GM23338 (cell line): ENCODE measurements at regions not wholly inside any gene's neighbourhood (a gene's known extent, or its start where the extent isn't known, plus 50 kb on each side); places are given as distances from the start of the nearest gene placed in this dataset.

Experiments used
- ATAC-seq: fragments of 200-7000 bp; cut with Tn5 transposase; 3 replicates; pipeline ENCODE4 v1.9.1; 2020
- DNase-seq: peaks from one replicate; pipeline ENCODE4 v3.0.0-alpha.2; 2015; ENCODE audit warnings: low spot score
- H2AFZ ChIP-seq: fragments of 200-600 bp; sonication (generic); 2 replicates; pipeline ENCODE4 v1.8.0; 2016; ENCODE audit warnings: antibody characterized with exemption, mild to moderate bottlenecking, moderate library complexity
- H3F3A ChIP-seq: fragments of 200-600 bp; sonication (generic); replicated peaks from 2 replicates; pipeline ENCODE4 v1.8.0; 2017; ENCODE audit warnings: antibody characterized with exemption, mixed run types, low read depth
- H3K27ac ChIP-seq: fragments of 200-600 bp; sonication (generic); 2 replicates; pipeline ENCODE4 v1.6.1; 2016; ENCODE audit warnings: low read depth
- H3K27me3 ChIP-seq: fragments of 200-600 bp; sonication (generic); 2 replicates; pipeline ENCODE4 v1.8.0; 2016; ENCODE audit warnings: mild to moderate bottlenecking, mixed run types, moderate library complexity; ENCODE audit not compliant: insufficient read depth
- H3K36me3 ChIP-seq: fragments of 200-600 bp; sonication (generic); 2 replicates; pipeline ENCODE4 v1.8.0; 2016; ENCODE audit warnings: mild to moderate bottlenecking; ENCODE audit not compliant: insufficient read depth
- H3K4me1 ChIP-seq: fragments of 200-600 bp; sonication (generic); 2 replicates; pipeline ENCODE4 v1.8.0; 2016; ENCODE audit warnings: mild to moderate bottlenecking, moderate library complexity; ENCODE audit not compliant: insufficient read depth
- H3K4me2 ChIP-seq: fragments of 200-600 bp; sonication (generic); 2 replicates; pipeline ENCODE4 v1.7.1; 2017; ENCODE audit warnings: mixed run types
- H3K4me3 ChIP-seq: fragments of 200-600 bp; sonication (generic); 2 replicates; pipeline ENCODE4 v1.6.1; 2016; ENCODE audit warnings: mixed run types
- H3K79me2 ChIP-seq: fragments of 200-600 bp; sonication (generic); replicated peaks from 2 replicates; pipeline ENCODE4 v1.8.0; 2017; ENCODE audit warnings: mild to moderate bottlenecking; ENCODE audit not compliant: insufficient read depth
- H3K9me2 ChIP-seq: fragments of 200-600 bp; sonication (generic); 2 replicates; pipeline ENCODE4 v1.8.0; 2017; ENCODE audit not compliant: insufficient read depth
- H4K20me1 ChIP-seq: fragments of 200-600 bp; sonication (generic); replicated peaks from 2 replicates; pipeline ENCODE4 v1.8.0; 2017; ENCODE audit warnings: mild to moderate bottlenecking; ENCODE audit not compliant: insufficient read depth
- H3K27ac Mint-ChIP-seq: 2 replicates; pipeline ENCODE4 v1.8.0; 2020; ENCODE audit warnings: inconsistent platforms, mild to moderate bottlenecking, moderate library complexity, mixed read lengths
- H3K27me3 Mint-ChIP-seq: 3 replicates; pipeline ENCODE4 v1.8.0; 2022; ENCODE audit warnings: low read depth, mild to moderate bottlenecking, moderate library complexity, mixed read lengths, inconsistent platforms; ENCODE audit not compliant: insufficient read depth, poor library complexity
- H3K36me3 Mint-ChIP-seq: 3 replicates; pipeline ENCODE4 v1.8.0; 2021; ENCODE audit warnings: low read depth, mild to moderate bottlenecking, inconsistent platforms, moderate library complexity, mixed read lengths
- H3K4me1 Mint-ChIP-seq: 3 replicates; pipeline ENCODE4 v1.8.0; 2020; ENCODE audit warnings: mild to moderate bottlenecking, inconsistent platforms, mixed read lengths
- H3K4me3 Mint-ChIP-seq: 3 replicates; pipeline ENCODE4 v1.8.0; 2021; ENCODE audit warnings: moderate library complexity, mild to moderate bottlenecking, inconsistent platforms, mixed read lengths
- H3K9me3 Mint-ChIP-seq: 3 replicates; pipeline ENCODE4 v1.8.0; 2020; ENCODE audit warnings: moderate library complexity, mild to moderate bottlenecking, inconsistent platforms, mixed read lengths
- CREB1 ChIP-seq: fragments of 250-450 bp; sonication (Bioruptor Pico); IDR thresholded peaks from 2 replicates; pipeline ENCODE4 v1.5.0; 2020; ENCODE audit warnings: low read depth, mild to moderate bottlenecking, moderate library complexity
- ZNF462 ChIP-seq: fragments of 250-450 bp; sonication (Bioruptor Pico); IDR thresholded peaks from 2 replicates; pipeline ENCODE4 v1.5.0; 2020; ENCODE audit warnings: mild to moderate bottlenecking, moderate library complexity

GRCh38 chr1:18038051-18038450 is 69.5 kb upstream of the IGSF21 start:
- Histone ChIP-seq H3K4me2 (no peak overlapping the region), H3K36me3 (no peaks in the 10 kb centered on the region), H3F3A (no peaks in the 10 kb centered on the region), H3K27me3 (0 out of 2 replicates have a peak, but pooled peaks cover 4% of the 10 kb centered on the region), H3K4me1 (no peaks in the 10 kb centered on the region), H3K4me3 (no peak overlapping the region), H2AFZ (no peak overlapping the region), H3K27ac (no peak overlapping the region), H3K9me2 (no peaks in the 10 kb centered on the region), H3K79me2 (no peaks in the 10 kb centered on the region), H4K20me1 (no peaks in the 10 kb centered on the region)
- Mint-ChIP-seq H3K27ac (no peak overlapping the region), H3K36me3 (no peaks in the 10 kb centered on the region), H3K27me3 (peaks cover 4% of the 10 kb centered on the region), H3K4me3 (no peak overlapping the region), H3K4me1 (no peaks in the 10 kb centered on the region), H3K9me3 (no peaks in the 10 kb centered on the region)
- TF ChIP-seq ZNF462 (CRISPR knock-in tag): no peak
- DNase-seq: no peak
- no peak for ATAC-seq

- Histone ChIP-seq H3K36me3 (no peaks in the 10 kb centered on the region), H3K27me3 (0 out of 2 replicates have a peak, but pooled peaks cover 4% of the 10 kb centered on the region), H3F3A (no peaks in the 10 kb centered on the region), H2AFZ (no peak overlapping the region), H3K4me2 (no peak overlapping the region), H3K79me2 (no peaks in the 10 kb centered on the region), H3K27ac (no peak overlapping the region), H3K4me3 (no peak overlapping the region), H4K20me1 (no peaks in the 10 kb centered on the region), H3K4me1 (no peaks in the 10 kb centered on the region), H3K9me2 (no peaks in the 10 kb centered on the region)
- no peak for TF ChIP-seq CREB1
- DNase-seq (no peak), ATAC-seq (no peak)
- Mint-ChIP-seq H3K27ac (no peak overlapping the region), H3K9me3 (no peaks in the 10 kb centered on the region), H3K4me3 (no peak overlapping the region), H3K27me3 (peaks cover 7% of the 10 kb centered on the region), H3K4me1 (no peaks in the 10 kb centered on the region), H3K36me3 (no peaks in the 10 kb centered on the region)
Measured at GRCh38 chr1:18039102-18039501, 68.5 kb upstream of the IGSF21 start.
